ENCODE measurements at regions not wholly inside any gene's neighbourhood (a gene's known extent, or its start where the extent isn't known, plus 50 kb on each side); places are given as distances from the start of the nearest gene placed in this dataset.

DNA sequence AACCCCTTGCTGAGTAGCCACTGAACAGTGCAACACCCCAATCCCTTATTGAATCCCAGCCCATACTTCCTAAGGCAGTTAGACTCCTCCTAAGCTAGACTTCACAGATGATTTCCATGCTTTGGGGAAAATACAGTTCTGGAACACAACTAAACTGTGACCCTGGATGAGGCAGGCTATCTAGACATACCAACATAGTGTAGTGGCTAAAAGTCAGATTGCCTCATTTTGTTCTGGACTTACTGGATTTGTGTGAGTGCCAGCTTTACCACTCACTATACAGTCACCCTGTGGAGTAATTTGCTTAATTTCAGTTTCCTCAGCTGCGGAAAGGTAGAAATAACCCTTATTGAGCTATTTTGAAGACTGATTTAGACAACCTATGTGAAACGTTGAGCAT is 203.1 kb downstream of the ASCL1 start:
- Histone ChIP-seq H3K27me3 (ENCODE audit: insufficient read depth, low read length) (no peaks in the 10 kb centered on the region), H3K36me3 (ENCODE audit: insufficient read depth, low read depth, low read length) (no peaks in the 10 kb centered on the region), H3K27ac (ENCODE audit: low read length) (no peak overlapping the region), H3K9me3 (ENCODE audit: insufficient read depth, low read depth, low read length) (no peaks in the 10 kb centered on the region), H3K4me1 (ENCODE audit: insufficient read depth, low read length) (no peaks in the 10 kb centered on the region), H3K4me3 (ENCODE audit: low read length) (no peak overlapping the region), H3K9ac (ENCODE audit: low read depth, low read length) (no peak overlapping the region)

DNA sequence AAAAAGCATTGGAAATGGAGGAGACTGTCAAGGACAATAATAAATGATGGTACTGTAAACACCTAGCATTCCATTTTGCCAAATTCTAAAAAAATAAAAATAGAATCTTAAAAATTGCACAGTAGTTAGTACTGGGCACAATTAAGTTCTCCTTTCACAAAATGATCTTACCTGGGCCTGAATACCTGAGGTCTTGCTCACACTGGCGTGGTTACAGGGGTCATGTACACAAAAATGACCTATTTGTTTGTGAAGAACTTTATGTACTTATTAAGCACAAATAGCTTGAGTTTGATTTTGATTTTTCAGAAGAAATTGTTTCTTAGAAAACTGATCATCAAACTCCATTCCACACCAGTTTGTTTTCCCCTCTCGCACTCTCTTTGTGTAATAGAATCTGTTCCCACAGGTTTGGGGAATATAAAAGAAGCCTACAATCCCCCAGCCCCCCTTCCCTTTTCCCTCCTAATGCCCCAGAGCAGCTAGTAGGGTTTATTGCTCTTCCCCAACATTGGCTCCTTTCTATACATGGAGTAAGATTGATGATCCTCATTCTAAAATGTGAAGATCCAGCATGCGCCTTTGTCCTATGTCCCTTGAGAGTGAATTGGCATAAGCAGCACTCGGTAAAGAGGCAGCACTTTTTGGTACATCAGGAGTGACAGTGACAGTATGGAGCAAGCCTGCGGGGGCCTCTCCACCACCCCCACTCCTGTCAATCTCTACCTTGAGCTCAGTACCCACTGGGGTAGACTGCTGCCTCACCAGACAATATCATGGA is 204.3 kb downstream of the ASCL1 start:
- H3K9ac ChIP-seq (ENCODE audit: low read depth, low read length): no peak overlapping the region
- no peaks in the 10 kb centered on the region for H3K36me3 ChIP-seq (ENCODE audit: insufficient read depth, low read depth, low read length)
- no peak overlapping the region for H3K27ac ChIP-seq (ENCODE audit: low read length)
- no peaks in the 10 kb centered on the region for H3K27me3 ChIP-seq (ENCODE audit: insufficient read depth, low read length)
- no peaks in the 10 kb centered on the region for H3K4me1 ChIP-seq (ENCODE audit: insufficient read depth, low read length)
- no peaks in the 10 kb centered on the region for H3K9me3 ChIP-seq (ENCODE audit: insufficient read depth, low read depth, low read length)
- H3K4me3 ChIP-seq (ENCODE audit: low read length): no peak overlapping the region

DNA sequence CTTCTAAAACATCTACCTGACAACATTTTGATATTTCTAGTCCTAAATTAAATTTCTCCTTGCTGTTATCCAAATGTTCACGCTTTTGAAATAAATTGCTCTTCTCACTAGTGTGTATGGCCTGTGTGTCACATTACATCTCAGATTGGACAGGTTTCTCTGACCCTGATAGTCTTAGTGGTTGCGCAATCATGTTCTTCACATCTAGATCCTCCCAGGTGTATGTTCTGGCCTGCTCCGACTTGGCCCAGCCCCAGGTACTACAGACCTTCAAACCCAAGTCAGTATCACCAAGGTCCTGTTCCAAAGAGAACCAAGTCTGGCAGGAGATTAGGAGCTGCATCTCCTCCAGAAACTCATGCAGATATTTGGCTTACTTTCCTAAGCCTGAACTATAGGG is 209.5 kb downstream of the ASCL1 start:
- no peak overlapping the region for H3K4me3 ChIP-seq (ENCODE audit: low read length)

DNA sequence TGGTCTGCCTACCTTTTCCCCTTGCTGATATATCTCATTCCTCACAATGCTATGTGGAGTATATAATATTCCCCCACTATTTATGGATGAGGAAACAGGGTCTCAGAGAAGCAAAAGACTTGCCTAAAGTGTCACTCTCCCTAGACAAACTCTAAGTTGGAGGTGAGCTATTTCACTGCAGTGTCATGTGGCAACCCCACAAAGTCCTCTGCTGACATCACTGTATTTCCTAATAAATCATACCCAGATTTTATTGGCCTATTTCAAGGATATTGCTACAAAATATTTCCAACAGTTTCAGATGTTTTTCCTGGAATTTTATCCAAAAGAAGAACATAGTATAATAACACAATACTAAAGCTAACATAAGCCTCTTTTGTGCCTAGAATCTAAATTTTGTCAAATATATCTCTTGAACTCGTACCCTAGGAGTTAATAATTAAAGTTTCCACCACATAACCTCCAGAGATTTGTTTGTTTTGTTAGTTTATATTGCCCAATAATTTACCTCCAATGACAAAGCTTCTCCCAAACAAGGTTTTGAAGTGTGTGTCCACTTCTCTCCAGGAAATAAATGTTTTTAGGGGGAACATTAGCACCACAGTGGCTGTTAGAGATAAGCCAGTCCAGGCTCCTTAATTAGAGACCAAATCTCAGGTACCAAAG is 215.1 kb downstream of the ASCL1 start:
- Histone ChIP-seq H3K27me3 (ENCODE audit: insufficient read depth, low read length) (no peaks in the 10 kb centered on the region), H3K4me3 (ENCODE audit: low read length) (no peak overlapping the region), H3K9ac (ENCODE audit: low read depth, low read length) (no peak overlapping the region), H3K27ac (ENCODE audit: low read length) (no peak overlapping the region), H3K9me3 (ENCODE audit: insufficient read depth, low read depth, low read length) (no peaks in the 10 kb centered on the region), H3K36me3 (ENCODE audit: insufficient read depth, low read depth, low read length) (no peaks in the 10 kb centered on the region), H3K4me1 (ENCODE audit: insufficient read depth, low read length) (no peaks in the 10 kb centered on the region)

More for the DNA sequence above, 209.5 kb downstream of the ASCL1 start:
- H3K9me3 ChIP-seq (ENCODE audit: insufficient read depth, low read depth, low read length): no peaks in the 10 kb centered on the region
- H3K4me1 ChIP-seq (ENCODE audit: insufficient read depth, low read length): no peaks in the 10 kb centered on the region
- H3K9ac ChIP-seq (ENCODE audit: low read depth, low read length): no peak overlapping the region
- H3K27me3 ChIP-seq (ENCODE audit: insufficient read depth, low read length): no peaks in the 10 kb centered on the region
- H3K27ac ChIP-seq (ENCODE audit: low read length): no peak overlapping the region
- H3K36me3 ChIP-seq (ENCODE audit: insufficient read depth, low read depth, low read length): no peaks in the 10 kb centered on the region

DNA sequence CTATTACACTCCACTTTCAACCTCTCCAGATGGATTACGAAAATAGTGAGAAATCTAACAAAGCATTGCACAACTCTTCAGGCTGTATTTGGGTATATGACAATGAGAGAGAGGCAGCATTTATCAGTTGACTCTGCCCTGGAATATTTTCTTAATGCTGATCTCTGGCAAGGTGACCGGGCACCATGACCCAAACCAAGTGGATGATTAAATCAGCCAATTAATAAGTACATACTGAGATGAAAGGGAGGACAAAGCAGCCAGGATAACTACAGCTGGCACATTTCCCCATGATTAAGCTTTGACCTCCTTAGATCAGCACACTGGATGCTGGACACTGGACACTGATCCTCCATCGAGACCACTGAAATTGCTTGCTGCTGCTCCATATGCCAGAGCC is 218.2 kb downstream of the ASCL1 start:
- H3K27ac ChIP-seq (ENCODE audit: low read length): no peak overlapping the region
- H3K27me3 ChIP-seq (ENCODE audit: insufficient read depth, low read length): no peaks in the 10 kb centered on the region
- H3K9ac ChIP-seq (ENCODE audit: low read depth, low read length): no peak overlapping the region
- H3K4me1 ChIP-seq (ENCODE audit: insufficient read depth, low read length): no peaks in the 10 kb centered on the region
- no peaks in the 10 kb centered on the region for H3K9me3 ChIP-seq (ENCODE audit: insufficient read depth, low read depth, low read length)
- H3K36me3 ChIP-seq (ENCODE audit: insufficient read depth, low read depth, low read length): no peaks in the 10 kb centered on the region
- no peak overlapping the region for H3K4me3 ChIP-seq (ENCODE audit: low read length)

DNA sequence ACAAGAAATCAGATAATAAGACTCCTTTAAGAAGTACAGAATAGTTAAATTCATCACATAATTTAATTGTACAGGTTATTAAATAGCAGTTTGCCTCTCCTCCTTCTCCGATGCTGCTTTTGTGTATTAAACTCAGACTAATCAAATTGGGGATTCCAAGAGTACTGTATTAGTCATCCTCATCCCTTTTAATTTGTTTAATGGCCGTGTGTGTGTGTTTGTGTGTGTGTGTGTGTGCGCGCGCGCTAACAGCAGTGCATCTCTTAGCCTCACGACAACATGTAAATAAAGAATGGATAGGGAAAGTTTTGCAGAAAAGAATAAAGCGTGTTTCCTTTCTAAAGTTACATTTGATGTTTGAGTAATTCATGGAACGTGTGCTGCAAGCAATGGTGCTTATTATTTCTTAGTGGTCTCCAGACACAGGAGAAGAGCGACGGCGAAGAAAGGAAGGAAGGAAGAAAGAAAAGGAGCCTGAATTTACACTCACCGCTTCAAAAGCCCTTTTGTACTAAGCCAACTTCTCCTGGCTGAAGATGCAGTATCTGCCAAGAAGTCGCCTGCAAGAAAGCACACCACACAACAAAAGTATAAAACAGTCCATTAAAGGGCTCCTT is 220.3 kb downstream of the ASCL1 start:
- no peaks in the 10 kb centered on the region for H3K4me1 ChIP-seq (ENCODE audit: insufficient read depth, low read length)
- no peak overlapping the region for H3K27ac ChIP-seq (ENCODE audit: low read length)
- no peaks in the 10 kb centered on the region for H3K27me3 ChIP-seq (ENCODE audit: insufficient read depth, low read length)
- H3K9ac ChIP-seq (ENCODE audit: low read depth, low read length): no peak overlapping the region
- no peak overlapping the region for H3K4me3 ChIP-seq (ENCODE audit: low read length)
- no peaks in the 10 kb centered on the region for H3K36me3 ChIP-seq (ENCODE audit: insufficient read depth, low read depth, low read length)
- H3K9me3 ChIP-seq (ENCODE audit: insufficient read depth, low read depth, low read length): no peaks in the 10 kb centered on the region

DNA sequence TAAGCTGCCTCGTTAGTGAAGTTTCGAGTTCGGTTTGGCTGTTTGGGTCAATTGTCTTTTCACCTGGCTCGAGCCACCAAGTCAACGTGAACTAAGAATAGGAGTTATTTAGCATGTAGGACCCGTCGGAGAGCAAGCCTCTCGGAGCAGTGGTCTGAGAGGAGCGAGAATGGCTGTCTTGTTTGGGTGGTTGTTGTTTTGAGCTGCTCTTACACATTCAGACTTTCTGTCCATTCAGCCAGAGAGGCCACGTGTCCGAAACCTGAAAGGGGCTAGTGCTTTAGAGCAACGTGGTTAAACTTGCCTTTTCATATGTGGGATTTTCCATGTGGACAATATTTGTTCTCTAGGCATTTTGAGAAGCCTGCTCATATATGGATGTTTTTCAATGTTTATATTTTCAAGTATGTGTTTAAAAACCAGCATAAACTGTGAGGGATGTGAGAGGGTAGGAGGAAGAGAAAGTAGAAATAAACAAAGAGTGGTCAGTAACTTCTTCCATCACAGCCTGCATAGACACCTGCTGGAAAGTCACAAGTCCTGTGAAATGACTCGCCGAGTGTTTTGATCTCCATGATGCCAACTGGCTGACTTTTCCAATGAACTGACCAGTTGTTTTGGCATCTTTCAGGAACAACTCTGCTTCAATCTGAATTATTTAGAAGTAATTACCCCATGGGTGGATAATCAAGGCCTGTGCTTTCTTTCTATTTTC is 221.0 kb downstream of the ASCL1 start:
- Histone ChIP-seq H3K27me3 (ENCODE audit: insufficient read depth, low read length) (no peaks in the 10 kb centered on the region), H3K27ac (ENCODE audit: low read length) (no peak overlapping the region), H3K36me3 (ENCODE audit: insufficient read depth, low read depth, low read length) (no peaks in the 10 kb centered on the region), H3K4me3 (ENCODE audit: low read length) (no peak overlapping the region), H3K4me1 (ENCODE audit: insufficient read depth, low read length) (no peaks in the 10 kb centered on the region), H3K9ac (ENCODE audit: low read depth, low read length) (no peak overlapping the region), H3K9me3 (ENCODE audit: insufficient read depth, low read depth, low read length) (no peaks in the 10 kb centered on the region)

DNA sequence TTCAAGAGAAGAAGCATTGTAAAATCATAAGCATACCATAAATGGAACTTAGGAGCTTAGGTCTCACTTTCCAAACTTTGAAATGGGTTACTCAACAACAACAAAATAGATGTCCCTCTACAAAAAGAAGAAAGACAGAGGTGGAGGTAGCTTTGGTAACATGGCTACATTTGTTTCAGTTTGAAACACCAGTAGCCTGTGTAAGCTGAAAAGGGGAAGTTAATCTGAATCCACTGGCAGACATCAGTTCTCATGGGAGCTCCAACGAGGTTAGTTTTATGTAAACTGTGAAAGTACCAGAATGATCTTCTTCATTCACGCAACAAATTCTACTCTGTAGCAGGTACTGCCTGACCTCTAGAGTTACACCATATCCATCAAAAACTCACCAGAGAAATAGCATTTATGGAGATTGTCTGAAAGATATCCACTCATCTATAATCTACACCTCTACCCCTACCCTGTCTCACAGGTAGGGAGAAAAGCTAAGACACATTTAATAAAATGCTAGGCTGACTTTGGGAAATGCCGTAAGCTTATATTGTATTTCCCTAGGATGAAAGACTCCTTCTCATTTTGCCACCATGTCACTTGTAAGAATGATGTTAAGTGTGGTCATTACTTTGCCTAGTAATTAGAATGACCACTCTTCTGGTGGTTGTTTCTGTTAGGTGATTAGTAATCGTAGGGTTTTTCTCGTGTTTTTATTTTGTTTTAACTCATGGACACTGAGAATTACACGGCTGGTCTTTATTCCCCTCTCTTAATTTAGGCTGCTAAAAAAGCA is 224.1 kb downstream of the ASCL1 start:
- H3K9me3 ChIP-seq (ENCODE audit: insufficient read depth, low read depth, low read length): no peaks in the 10 kb centered on the region
- no peak overlapping the region for H3K9ac ChIP-seq (ENCODE audit: low read depth, low read length)
- no peaks in the 10 kb centered on the region for H3K4me1 ChIP-seq (ENCODE audit: insufficient read depth, low read length)
- no peaks in the 10 kb centered on the region for H3K36me3 ChIP-seq (ENCODE audit: insufficient read depth, low read depth, low read length)
- no peak overlapping the region for H3K4me3 ChIP-seq (ENCODE audit: low read length)
- no peak overlapping the region for H3K27ac ChIP-seq (ENCODE audit: low read length)
- no peaks in the 10 kb centered on the region for H3K27me3 ChIP-seq (ENCODE audit: insufficient read depth, low read length)

DNA sequence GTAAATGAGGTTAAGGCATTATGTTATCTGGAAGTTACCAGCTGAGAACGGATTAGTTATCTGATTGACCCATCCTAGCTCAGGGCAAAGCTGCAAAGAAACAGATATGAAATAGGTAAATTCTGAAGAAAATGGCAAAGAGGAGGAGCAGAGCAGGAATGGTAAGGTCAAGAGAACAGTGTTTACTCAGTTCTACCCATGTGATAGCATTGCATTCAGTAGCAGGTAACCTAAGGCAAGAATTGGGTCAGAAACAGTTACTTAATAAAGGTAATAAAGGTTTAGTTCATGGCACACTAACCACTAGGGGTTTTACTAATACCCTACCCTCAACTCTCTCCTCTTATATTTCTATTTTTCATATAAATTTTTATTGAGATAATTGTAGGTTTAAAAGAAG is 224.8 kb downstream of the ASCL1 start:
- H3K4me1 ChIP-seq (ENCODE audit: insufficient read depth, low read length): no peaks in the 10 kb centered on the region
- H3K27ac ChIP-seq (ENCODE audit: low read length): no peak overlapping the region
- H3K36me3 ChIP-seq (ENCODE audit: insufficient read depth, low read depth, low read length): no peaks in the 10 kb centered on the region
- no peak overlapping the region for H3K4me3 ChIP-seq (ENCODE audit: low read length)
- no peaks in the 10 kb centered on the region for H3K27me3 ChIP-seq (ENCODE audit: insufficient read depth, low read length)
- H3K9ac ChIP-seq (ENCODE audit: low read depth, low read length): no peak overlapping the region
- H3K9me3 ChIP-seq (ENCODE audit: insufficient read depth, low read depth, low read length): no peaks in the 10 kb centered on the region

DNA sequence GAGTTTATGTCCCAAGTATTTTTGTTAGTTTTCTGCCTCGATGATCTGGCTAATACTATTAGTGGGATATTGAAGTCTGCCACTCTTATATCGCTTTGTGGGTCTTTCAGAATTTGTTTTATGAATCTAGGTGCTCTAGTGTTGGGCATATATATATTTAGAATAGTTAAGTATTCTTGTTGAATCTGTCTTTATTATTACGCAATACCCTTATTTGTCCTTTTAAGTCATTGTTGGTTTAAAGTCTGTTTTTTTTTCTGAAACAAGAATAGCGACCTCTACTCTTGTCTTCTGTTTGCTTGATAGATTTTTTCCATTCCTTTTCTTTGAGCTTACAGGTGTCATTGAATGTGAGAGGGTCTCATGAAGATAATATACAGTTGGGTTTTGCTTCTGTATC is 239.0 kb downstream of the ASCL1 start:
- no peaks in the 10 kb centered on the region for H3K27me3 ChIP-seq (ENCODE audit: insufficient read depth, low read length)
- H3K4me3 ChIP-seq (ENCODE audit: low read length): no peak overlapping the region
- H3K9me3 ChIP-seq (ENCODE audit: insufficient read depth, low read depth, low read length): no peaks in the 10 kb centered on the region
- H3K4me1 ChIP-seq (ENCODE audit: insufficient read depth, low read length): peaks cover 4% of the 10 kb centered on the region; the same call in 1 of the 2 replicates
- no peak overlapping the region for H3K27ac ChIP-seq (ENCODE audit: low read length)
- no peak overlapping the region for H3K9ac ChIP-seq (ENCODE audit: low read depth, low read length)
- no peaks in the 10 kb centered on the region for H3K36me3 ChIP-seq (ENCODE audit: insufficient read depth, low read depth, low read length)

DNA sequence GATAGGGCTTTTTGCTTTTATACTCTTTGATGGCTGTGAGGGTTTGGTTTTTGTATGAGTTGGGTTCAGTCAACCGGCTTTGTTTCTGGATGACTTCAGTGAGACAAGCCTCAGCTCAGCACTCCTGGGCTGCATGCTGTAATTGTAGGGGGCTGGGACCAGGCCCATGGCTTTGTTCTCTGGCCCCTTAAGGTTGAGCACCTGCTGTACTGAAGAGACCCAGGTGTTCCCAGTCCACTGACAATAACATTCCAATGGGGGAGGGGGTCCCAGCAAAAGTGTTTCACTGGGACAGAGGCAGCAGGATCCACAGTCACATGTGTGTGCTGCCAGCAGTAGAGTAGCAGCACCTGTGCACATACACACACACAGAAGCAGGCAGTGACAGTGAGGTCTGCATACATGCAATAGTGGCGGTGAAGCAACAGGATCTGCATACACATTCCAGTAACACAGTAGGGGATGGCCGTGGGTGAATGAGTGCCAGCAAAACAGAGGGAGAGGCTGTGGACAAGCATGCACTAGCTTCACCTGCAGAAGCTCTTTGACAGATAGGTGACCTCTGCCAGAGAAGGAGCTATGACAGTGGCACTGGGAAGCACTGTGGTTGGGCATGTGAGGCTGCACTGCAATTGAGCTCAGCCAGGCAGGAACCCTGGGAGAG is 240.4 kb downstream of the ASCL1 start:
- Histone ChIP-seq H3K9me3 (ENCODE audit: insufficient read depth, low read depth, low read length) (no peaks in the 10 kb centered on the region), H3K4me3 (ENCODE audit: low read length) (no peak overlapping the region), H3K27ac (ENCODE audit: low read length) (no peak overlapping the region), H3K36me3 (ENCODE audit: insufficient read depth, low read depth, low read length) (no peaks in the 10 kb centered on the region), H3K9ac (ENCODE audit: low read depth, low read length) (no peak overlapping the region), H3K4me1 (ENCODE audit: insufficient read depth, low read length) (peaks cover 4% of the 10 kb centered on the region; the same call in 1 of the 2 replicates), H3K27me3 (ENCODE audit: insufficient read depth, low read length) (no peaks in the 10 kb centered on the region)
